ENCODE measurements at regions not wholly inside any gene's neighbourhood (a gene's known extent, or its start where the extent isn't known, plus 50 kb on each side); places are given as distances from the start of the nearest gene placed in this dataset.

DNA sequence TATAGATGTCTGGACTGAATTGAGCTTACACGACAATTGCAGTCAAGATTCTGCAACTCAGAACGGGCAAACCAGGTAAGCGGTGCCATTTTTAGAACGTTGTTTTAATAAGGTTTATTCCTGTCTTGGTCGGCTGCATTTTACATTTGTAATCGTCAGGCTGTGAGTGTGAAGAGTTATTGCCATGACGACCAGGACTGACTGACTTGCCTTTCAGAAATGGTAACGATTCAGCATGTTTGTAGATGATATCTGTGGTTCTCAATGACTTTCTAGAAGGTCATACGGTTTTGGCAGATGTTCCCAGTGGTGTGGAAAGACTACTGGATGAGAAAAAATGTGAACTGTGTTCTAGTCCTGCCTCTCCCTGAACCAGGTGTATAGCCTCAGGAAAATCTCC, 271.3 kb upstream of the B3GALT2 start:
- no peak for TF ChIP-seq POLR2AphosphoS5 (IDR thresholded peaks at IDR 0.05; ENCODE audit: low read depth, low read length)
- TF ChIP-seq, protein P1, sequence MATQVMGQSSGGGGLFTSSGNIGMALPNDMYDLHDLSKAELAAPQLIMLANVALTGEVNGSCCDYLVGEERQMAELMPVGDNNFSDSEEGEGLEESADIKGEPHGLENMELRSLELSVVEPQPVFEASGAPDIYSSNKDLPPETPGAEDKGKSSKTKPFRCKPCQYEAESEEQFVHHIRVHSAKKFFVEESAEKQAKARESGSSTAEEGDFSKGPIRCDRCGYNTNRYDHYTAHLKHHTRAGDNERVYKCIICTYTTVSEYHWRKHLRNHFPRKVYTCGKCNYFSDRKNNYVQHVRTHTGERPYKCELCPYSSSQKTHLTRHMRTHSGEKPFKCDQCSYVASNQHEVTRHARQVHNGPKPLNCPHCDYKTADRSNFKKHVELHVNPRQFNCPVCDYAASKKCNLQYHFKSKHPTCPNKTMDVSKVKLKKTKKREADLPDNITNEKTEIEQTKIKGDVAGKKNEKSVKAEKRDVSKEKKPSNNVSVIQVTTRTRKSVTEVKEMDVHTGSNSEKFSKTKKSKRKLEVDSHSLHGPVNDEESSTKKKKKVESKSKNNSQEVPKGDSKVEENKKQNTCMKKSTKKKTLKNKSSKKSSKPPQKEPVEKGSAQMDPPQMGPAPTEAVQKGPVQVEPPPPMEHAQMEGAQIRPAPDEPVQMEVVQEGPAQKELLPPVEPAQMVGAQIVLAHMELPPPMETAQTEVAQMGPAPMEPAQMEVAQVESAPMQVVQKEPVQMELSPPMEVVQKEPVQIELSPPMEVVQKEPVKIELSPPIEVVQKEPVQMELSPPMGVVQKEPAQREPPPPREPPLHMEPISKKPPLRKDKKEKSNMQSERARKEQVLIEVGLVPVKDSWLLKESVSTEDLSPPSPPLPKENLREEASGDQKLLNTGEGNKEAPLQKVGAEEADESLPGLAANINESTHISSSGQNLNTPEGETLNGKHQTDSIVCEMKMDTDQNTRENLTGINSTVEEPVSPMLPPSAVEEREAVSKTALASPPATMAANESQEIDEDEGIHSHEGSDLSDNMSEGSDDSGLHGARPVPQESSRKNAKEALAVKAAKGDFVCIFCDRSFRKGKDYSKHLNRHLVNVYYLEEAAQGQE (IDR thresholded peaks at IDR 0.05; ENCODE audit: insufficient read depth in 1 of 2, low read depth in 2 of 2, low read length in 2 of 2), result no peak
